Hepatic stellate cell (primary cell): ENCODE measurements at regions not wholly inside any gene's neighbourhood (a gene's known extent, or its start where the extent isn't known, plus 50 kb on each side); places are given as distances from the start of the nearest gene placed in this dataset.

ENCODE experiments used
- DNase-seq: peaks from one replicate; pipeline ENCODE4 v3.0.0; 2011; ENCODE audit warnings: low spot score

DNA sequence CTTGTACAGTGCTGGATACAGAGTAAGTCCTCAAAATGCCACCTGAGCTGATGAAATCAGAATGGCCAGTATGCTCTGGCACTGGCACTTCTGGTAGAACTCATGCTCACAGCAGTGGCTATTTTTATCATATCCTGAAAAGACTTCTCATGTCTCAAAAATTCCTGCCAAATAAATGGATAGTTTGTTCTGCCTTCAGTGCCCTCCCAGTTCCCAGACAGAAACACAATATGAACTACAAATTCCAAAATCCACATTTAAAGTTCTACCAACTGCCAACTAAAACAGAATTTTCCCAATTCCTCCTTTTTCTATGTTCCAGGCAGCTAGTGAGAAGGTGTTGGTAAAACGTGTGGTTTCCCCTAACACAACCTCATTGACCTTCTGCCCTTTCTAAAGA, 51.4 kb upstream of the RGS1 start:
- DNase-seq: peak; percentile 7
